ENCODE measurements at regions not wholly inside any gene's neighbourhood (a gene's known extent, or its start where the extent isn't known, plus 50 kb on each side); places are given as distances from the start of the nearest gene placed in this dataset.

GRCh38 chr2:13650586-13651180 lies 933.9 kb downstream of the TRIB2 start:
- no peaks in the 10 kb centered on the region for H4K20me1 ChIP-seq (ENCODE audit: control insufficient read depth, insufficient read depth, insufficient read length)
- no peaks in the 10 kb centered on the region for H3K23me2 ChIP-seq (ENCODE audit: insufficient read length, low read depth, low read length, poor library complexity, severe bottlenecking)
- H4K5ac ChIP-seq (ENCODE audit: insufficient read length, low read depth, low read length): no peak overlapping the region
- H3K9ac ChIP-seq (ENCODE audit: extremely low read depth, insufficient read length, low read length): no peak overlapping the region
- H3K56ac ChIP-seq (ENCODE audit: insufficient read length, low read depth, low read length): no peak overlapping the region
- H3K18ac ChIP-seq (ENCODE audit: insufficient read length, low read depth, low read length): no peak overlapping the region
- H3K4me1 ChIP-seq (ENCODE audit: insufficient read depth, low read length): no peaks in the 10 kb centered on the region
- H3K27me3 ChIP-seq (ENCODE audit: insufficient read depth, low read length): no peaks in the 10 kb centered on the region
- H3K27ac Mint-ChIP-seq: no peak overlapping the region
- H2BK120ac ChIP-seq (ENCODE audit: low read depth, low read length, poor library complexity, severe bottlenecking): no peak overlapping the region
- H2AK5ac ChIP-seq (ENCODE audit: insufficient read length, low read length): no peak overlapping the region
- H2BK12ac ChIP-seq (ENCODE audit: insufficient read length, low read depth, low read length): no peak overlapping the region
- H2BK15ac ChIP-seq (ENCODE audit: low read depth, low read length): no peak overlapping the region
- peaks cover 14% of the 10 kb centered on the region for H3K9me3 ChIP-seq (ENCODE audit: control insufficient read depth, low read depth, low read length)
- H3K4me1 Mint-ChIP-seq: no peaks in the 10 kb centered on the region
- no peaks in the 10 kb centered on the region for H3K79me1 ChIP-seq (ENCODE audit: insufficient read depth, low read depth, low read length, poor library complexity, severe bottlenecking)
- H3K23ac ChIP-seq (ENCODE audit: insufficient read length, low read depth, low read length): no peak overlapping the region
- H2BK5ac ChIP-seq (ENCODE audit: insufficient read length, low read length): no peak overlapping the region
- H3K79me2 ChIP-seq (ENCODE audit: insufficient read depth, low read length): no peaks in the 10 kb centered on the region
- H3K4ac ChIP-seq (ENCODE audit: low read depth, low read length): no peak overlapping the region
- no peak overlapping the region for H3K4me3 Mint-ChIP-seq
- H3K4me2 ChIP-seq (ENCODE audit: insufficient read depth, insufficient read length, low read length): no peak overlapping the region
- H4K8ac ChIP-seq (replicated peaks; ENCODE audit: insufficient read length, low read depth, low read length): no peak overlapping the region
- H3K27ac ChIP-seq (ENCODE audit: insufficient read length, low read depth, low read length): no peak overlapping the region
- H3T11ph ChIP-seq (ENCODE audit: low read length): no peak overlapping the region
- no peak overlapping the region for H3K14ac ChIP-seq (ENCODE audit: insufficient read depth, low read length)
- H3K27me3 Mint-ChIP-seq (ENCODE audit: low read depth): peaks cover 3% of the 10 kb centered on the region
- peak; percentile 42 for TF ChIP-seq CTCF (conservative IDR thresholded peaks at IDR 0.05)
- peaks cover 8 to 18% (median 18%) of the 10 kb centered on the region in 3 experiments for H3K36me3 Mint-ChIP-seq (ENCODE audit: insufficient read depth in 1 of 3, low read depth in 3 of 3)
- H2AFZ ChIP-seq (ENCODE audit: low read length): no peak overlapping the region
- H4K91ac ChIP-seq (ENCODE audit: insufficient read length, low read depth, low read length): no peak overlapping the region
- H3K9me3 Mint-ChIP-seq: peaks cover 25 to 33% of the 10 kb centered on the region in 2 experiments
- H2BK20ac ChIP-seq (ENCODE audit: low read depth, low read length, poor library complexity, severe bottlenecking): no peak overlapping the region
- peak; percentile 67 for DNase-seq
- WGBS (ENCODE audit: extremely low coverage, insufficient read length, low lambda C conversion rate): no CpG with 5 or more reads among the region's 3 CpGs
